Loucy (cell line): ENCODE measurements at regions not wholly inside any gene's neighbourhood (a gene's known extent, or its start where the extent isn't known, plus 50 kb on each side); places are given as distances from the start of the nearest gene placed in this dataset.

Source experiments
- H2AFZ ChIP-seq: fragments of 200-600 bp; sonication (generic); 2 replicates; pipeline ENCODE4 v1.6.0; 2016; ENCODE audit warnings: antibody characterized with exemption, mild to moderate bottlenecking, low read length, moderate library complexity
- H3F3A ChIP-seq: fragments of 200-600 bp; 2 replicates; pipeline ENCODE4 v1.6.0; 2016; ENCODE audit warnings: antibody characterized with exemption, low read depth, mild to moderate bottlenecking
- H3K27me3 ChIP-seq: fragments of 200-600 bp; sonication (generic); 2 replicates; pipeline ENCODE4 v1.6.1; 2014; ENCODE audit warnings: low read length, mild to moderate bottlenecking; ENCODE audit not compliant: insufficient read depth, poor library complexity, severe bottlenecking
- H3K36me3 ChIP-seq: fragments of 200-600 bp; sonication (generic); 2 replicates; pipeline ENCODE4 v1.6.1; 2016; ENCODE audit warnings: low read length; ENCODE audit not compliant: insufficient read depth
- H3K4me1 ChIP-seq: fragments of 200-600 bp; sonication (generic); 2 replicates; pipeline ENCODE4 v1.5.1; 2014; ENCODE audit warnings: low read length, mild to moderate bottlenecking; ENCODE audit not compliant: insufficient read depth, poor library complexity, severe bottlenecking
- H3K4me2 ChIP-seq: fragments of 200-600 bp; sonication (generic); 2 replicates; pipeline ENCODE4 v1.6.0; 2014; ENCODE audit warnings: antibody characterized with exemption, low read length, low read depth, mild to moderate bottlenecking; ENCODE audit not compliant: poor library complexity, severe bottlenecking
- H3K4me3 ChIP-seq: fragments of 200-600 bp; sonication (generic); 2 replicates; pipeline ENCODE4 v1.5.1; 2014; ENCODE audit warnings: low read length, mild to moderate bottlenecking, mixed read lengths; ENCODE audit not compliant: poor library complexity, severe bottlenecking
- H3K79me2 ChIP-seq: fragments of 200-600 bp; sonication (generic); 2 replicates; pipeline ENCODE4 v1.6.1; 2014; ENCODE audit warnings: low read length; ENCODE audit not compliant: insufficient read depth
- H3K9ac ChIP-seq: fragments of 200-600 bp; sonication (generic); 2 replicates; pipeline ENCODE4 v1.6.0; 2014; ENCODE audit warnings: mild to moderate bottlenecking, low read depth, low read length, moderate library complexity; ENCODE audit not compliant: poor library complexity, severe bottlenecking
- H3K9me2 ChIP-seq: fragments of 200-600 bp; sonication (generic); replicated peaks from 2 replicates; pipeline ENCODE4 v1.6.1; 2016; ENCODE audit warnings: low read depth, low read length, mixed read lengths
- H3K9me3 ChIP-seq: fragments of 200-600 bp; sonication (generic); 2 replicates; pipeline ENCODE4 v1.6.1; 2014; ENCODE audit warnings: mild to moderate bottlenecking, antibody characterized with exemption, low read length, low read depth; ENCODE audit not compliant: insufficient read depth
- H4K20me1 ChIP-seq: fragments of 200-600 bp; sonication (generic); 2 replicates; pipeline ENCODE4 v1.6.0; 2014; ENCODE audit warnings: antibody characterized with exemption, low read length, mild to moderate bottlenecking; ENCODE audit not compliant: insufficient read depth, poor library complexity, severe bottlenecking
- CTCF ChIP-seq: fragments of 200-600 bp; sonication (generic); conservative IDR thresholded peaks from 2 replicates; pipeline ENCODE4 v1.5.1; 2014; ENCODE audit warnings: mild to moderate bottlenecking, antibody characterized with exemption, low read length
- EZH2phosphoT487 ChIP-seq: fragments of 200-600 bp; IDR thresholded peaks from 2 replicates; pipeline ENCODE4 v1.6.1; 2018; ENCODE audit warnings: antibody characterized with exemption, mild to moderate bottlenecking, moderate library complexity, borderline replicate concordance

- H3K4me2 ChIP-seq: no peak overlapping the region
- no peaks in the 10 kb centered on the region for H3K36me3 ChIP-seq
- H3K9me2 ChIP-seq: no peaks in the 10 kb centered on the region
- H3K4me3 ChIP-seq: no peak overlapping the region
- TF ChIP-seq EZH2phosphoT487 (no peak), CTCF (no peak)
- H4K20me1 ChIP-seq: no peaks in the 10 kb centered on the region
- H3K79me2 ChIP-seq: no peaks in the 10 kb centered on the region
- H3K9ac ChIP-seq: no peak overlapping the region
- H3K4me1 ChIP-seq: no peaks in the 10 kb centered on the region
- H2AFZ ChIP-seq: no peak overlapping the region
- H3F3A ChIP-seq: no peaks in the 10 kb centered on the region
- no peaks in the 10 kb centered on the region for H3K9me3 ChIP-seq
- peaks cover 9% of the 10 kb centered on the region for H3K27me3 ChIP-seq
Measured at GRCh38 chr16:54548281-54548680, 261.7 kb upstream of the IRX3 start.

- Histone ChIP-seq H4K20me1 (no peaks in the 10 kb centered on the region), H2AFZ (no peak overlapping the region), H3K79me2 (no peaks in the 10 kb centered on the region), H3K36me3 (no peaks in the 10 kb centered on the region), H3K4me2 (no peak overlapping the region), H3F3A (no peaks in the 10 kb centered on the region), H3K9me3 (no peaks in the 10 kb centered on the region), H3K9ac (no peak overlapping the region), H3K9me2 (no peaks in the 10 kb centered on the region), H3K4me3 (no peak overlapping the region), H3K4me1 (no peaks in the 10 kb centered on the region), H3K27me3 (peaks cover 9% of the 10 kb centered on the region)
- TF ChIP-seq CTCF (no peak), EZH2phosphoT487 (no peak)
Measured at GRCh38 chr16:54547052-54547451, 260.5 kb upstream of the IRX3 start.

- H3K9me2 ChIP-seq: no peaks in the 10 kb centered on the region
- H3K27me3 ChIP-seq: peaks cover 9% of the 10 kb centered on the region
- H4K20me1 ChIP-seq: no peaks in the 10 kb centered on the region
- H3K9me3 ChIP-seq: no peaks in the 10 kb centered on the region
- no peaks in the 10 kb centered on the region for H3K36me3 ChIP-seq
- H2AFZ ChIP-seq: no peak overlapping the region
- H3K4me1 ChIP-seq: no peaks in the 10 kb centered on the region
- H3K4me3 ChIP-seq: no peak overlapping the region
- H3K9ac ChIP-seq: no peak overlapping the region
- H3K4me2 ChIP-seq: no peak overlapping the region
- H3K79me2 ChIP-seq: no peaks in the 10 kb centered on the region
- TF ChIP-seq EZH2phosphoT487 (no peak), CTCF (no peak)
- no peaks in the 10 kb centered on the region for H3F3A ChIP-seq
Measured at GRCh38 chr16:54546521-54546920, 259.9 kb upstream of the IRX3 start.
